PC-3 (cell line): ENCODE measurements at regions not wholly inside any gene's neighbourhood (a gene's known extent, or its start where the extent isn't known, plus 50 kb on each side); places are given as distances from the start of the nearest gene placed in this dataset.

Experiments
- ATAC-seq: fragments of 200-7000 bp; cut with Tn5 transposase; 2 replicates; pipeline ENCODE4 v1.9.1; 2020; ENCODE audit warnings: mild to moderate bottlenecking, moderate library complexity
- BruUV-seq: library from RNA; stranded (reverse); fragments of 400-500 nt; replicated peaks from 2 replicates; lab custom pipeline; 2021; lab: Mats Ljungman, UMichigan
- CTCF ChIA-PET: fragments of 300-600 bp; sonication (Branson Sonifier 250); formaldehyde crosslinking; loops from one replicate; lab custom pipeline; 2022; ENCODE audit warnings: antibody characterized with exemption; lab: Charles Lee
- POLR2A ChIA-PET: fragments of 300-600 bp; sonication (Branson Sonifier 250); formaldehyde crosslinking; loops from one replicate; lab custom pipeline; 2022; ENCODE audit warnings: antibody characterized with exemption; ENCODE audit not compliant: unreplicated experiment; lab: Charles Lee
- DNase-seq: peaks from one replicate; pipeline ENCODE4 v3.0.0-alpha.2; 2015
- H2AFZ ChIP-seq: fragments of 300-600 bp; sonication (generic); 2 replicates; pipeline ENCODE4 v1.6.0; 2016; ENCODE audit warnings: antibody characterized with exemption, low read length
- H3F3A ChIP-seq: fragments of 300-600 bp; sonication (generic); one replicate; pipeline ENCODE4 v1.6.0; 2017; ENCODE audit warnings: antibody characterized with exemption, low read length, control low read depth, mild to moderate bottlenecking; ENCODE audit not compliant: unreplicated experiment
- H3K27ac ChIP-seq: fragments of 300-600 bp; sonication (generic); 2 replicates; pipeline ENCODE4 v1.5.1; 2016; ENCODE audit warnings: mild to moderate bottlenecking, low read length
- H3K27me3 ChIP-seq: fragments of 300-600 bp; sonication (generic); 2 replicates; pipeline ENCODE4 v1.6.1; 2016; ENCODE audit warnings: low read length, mixed read lengths
- H3K36me3 ChIP-seq: fragments of 300-600 bp; sonication (generic); 2 replicates; pipeline ENCODE4 v1.6.1; 2016; ENCODE audit warnings: low read depth, mixed run types, low read length, mixed read lengths
- H3K4me1 ChIP-seq: fragments of 300-600 bp; sonication (generic); 2 replicates; pipeline ENCODE4 v1.5.1; 2016; ENCODE audit warnings: low read length; ENCODE audit not compliant: insufficient read depth
- H3K4me2 ChIP-seq: fragments of 300-600 bp; sonication (generic); 2 replicates; pipeline ENCODE4 v1.6.0; 2016; ENCODE audit warnings: low read length
- H3K4me3 ChIP-seq: fragments of 300-600 bp; sonication (generic); 2 replicates; pipeline ENCODE4 v1.5.1; 2016; ENCODE audit warnings: mild to moderate bottlenecking, low read length, mixed read lengths
- H3K79me2 ChIP-seq: fragments of 300-600 bp; sonication (generic); 2 replicates; pipeline ENCODE4 v1.6.1; 2017; ENCODE audit warnings: low read length, mixed read lengths
- H3K9ac ChIP-seq: fragments of 300-600 bp; sonication (generic); 2 replicates; pipeline ENCODE4 v1.6.0; 2016; ENCODE audit warnings: mild to moderate bottlenecking, low read length
- H3K9me2 ChIP-seq: fragments of 300-600 bp; sonication (generic); replicated peaks from 2 replicates; pipeline ENCODE4 v1.6.1; 2016; ENCODE audit warnings: mixed run types, low read length, mixed read lengths
- H3K9me3 ChIP-seq: fragments of 300-600 bp; sonication (generic); 2 replicates; pipeline ENCODE4 v1.6.1; 2016; ENCODE audit warnings: low read length, mixed read lengths
- H4K20me1 ChIP-seq: fragments of 300-600 bp; sonication (generic); 2 replicates; pipeline ENCODE4 v1.6.1; 2016; ENCODE audit warnings: low read length, mixed read lengths
- EZH2 ChIP-seq: fragments of 300-600 bp; sonication (generic); IDR thresholded peaks from one replicate; pipeline ENCODE4 v1.6.1; 2017; ENCODE audit warnings: antibody characterized with exemption, mild to moderate bottlenecking, low read length; ENCODE audit not compliant: unreplicated experiment
- EZH2phosphoT487 ChIP-seq: fragments of 300-600 bp; sonication (generic); IDR thresholded peaks from 2 replicates; pipeline ENCODE4 v1.6.1; 2018; ENCODE audit warnings: mild to moderate bottlenecking, antibody characterized with exemption, low read length, borderline replicate concordance
- intact Hi-C: fragments of 100-400 bp; cut with micrococcal nuclease; formaldehyde crosslinking; loops from 2 replicates; pipeline ENCODE4 v1.9.0; 2023
- TF ChIP-seq, protein P1 (sequence below): fragments of 300-600 bp; sonication (generic); conservative IDR thresholded peaks from 2 replicates; pipeline ENCODE4 v1.5.1; 2017; ENCODE audit warnings: antibody characterized with exemption, low read depth, mild to moderate bottlenecking, low read length

- H3K79me2 ChIP-seq: no peaks in the 10 kb centered on the region
- CTCF ChIA-PET: no interaction called here
- no peak overlapping the region for H3K4me3 ChIP-seq
- H3K4me2 ChIP-seq: no peak overlapping the region
- H3F3A ChIP-seq: no peaks in the 10 kb centered on the region
- no peaks in the 10 kb centered on the region for H3K9me2 ChIP-seq
- H3K9me3 ChIP-seq: no peaks in the 10 kb centered on the region
- no TSS peak for BruUV-seq
- POLR2A ChIA-PET: no interaction called here
- no peak overlapping the region for H3K9ac ChIP-seq
- no peak for ATAC-seq
- no peak overlapping the region for H2AFZ ChIP-seq
- no peaks in the 10 kb centered on the region for H3K27me3 ChIP-seq
- intact Hi-C loops: no loop called here
- H3K36me3 ChIP-seq: no peaks in the 10 kb centered on the region
- no peak overlapping the region for H3K27ac ChIP-seq
- no peaks in the 10 kb centered on the region for H3K4me1 ChIP-seq
- H4K20me1 ChIP-seq: no peaks in the 10 kb centered on the region
- TF ChIP-seq, protein P1, sequence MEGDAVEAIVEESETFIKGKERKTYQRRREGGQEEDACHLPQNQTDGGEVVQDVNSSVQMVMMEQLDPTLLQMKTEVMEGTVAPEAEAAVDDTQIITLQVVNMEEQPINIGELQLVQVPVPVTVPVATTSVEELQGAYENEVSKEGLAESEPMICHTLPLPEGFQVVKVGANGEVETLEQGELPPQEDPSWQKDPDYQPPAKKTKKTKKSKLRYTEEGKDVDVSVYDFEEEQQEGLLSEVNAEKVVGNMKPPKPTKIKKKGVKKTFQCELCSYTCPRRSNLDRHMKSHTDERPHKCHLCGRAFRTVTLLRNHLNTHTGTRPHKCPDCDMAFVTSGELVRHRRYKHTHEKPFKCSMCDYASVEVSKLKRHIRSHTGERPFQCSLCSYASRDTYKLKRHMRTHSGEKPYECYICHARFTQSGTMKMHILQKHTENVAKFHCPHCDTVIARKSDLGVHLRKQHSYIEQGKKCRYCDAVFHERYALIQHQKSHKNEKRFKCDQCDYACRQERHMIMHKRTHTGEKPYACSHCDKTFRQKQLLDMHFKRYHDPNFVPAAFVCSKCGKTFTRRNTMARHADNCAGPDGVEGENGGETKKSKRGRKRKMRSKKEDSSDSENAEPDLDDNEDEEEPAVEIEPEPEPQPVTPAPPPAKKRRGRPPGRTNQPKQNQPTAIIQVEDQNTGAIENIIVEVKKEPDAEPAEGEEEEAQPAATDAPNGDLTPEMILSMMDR: no peak
- no peak for TF ChIP-seq EZH2phosphoT487
- TF ChIP-seq EZH2: no peak
- DNase-seq: no peak
These were observed 125.1 kb upstream of the COL5A1 start for GRCh38 chr9:134516464-134516863.

- no peaks in the 10 kb centered on the region for H3F3A ChIP-seq
- H3K4me2 ChIP-seq: no peak overlapping the region
- intact Hi-C loops: no loop called here
- no peaks in the 10 kb centered on the region for H3K9me2 ChIP-seq
- no TSS peak for BruUV-seq
- H2AFZ ChIP-seq: no peak overlapping the region
- ChIA-PET CTCF (no interaction called here), POLR2A (interaction anchor here (0.6 kb wide), 1 partner anchor 73 kb away, joined by 3 read pairs; no protein-coding TSS in a partner anchor)
- no peaks in the 10 kb centered on the region for H3K4me1 ChIP-seq
- H3K27ac ChIP-seq: no peak overlapping the region
- no peaks in the 10 kb centered on the region for H3K9me3 ChIP-seq
- no peak overlapping the region for H3K4me3 ChIP-seq
- TF ChIP-seq EZH2phosphoT487 (no peak), EZH2 (no peak)
- TF ChIP-seq, protein P1: no peak
- H3K79me2 ChIP-seq: no peaks in the 10 kb centered on the region
- no peak overlapping the region for H3K9ac ChIP-seq
- ATAC-seq (no peak), DNase-seq (no peak)
- H4K20me1 ChIP-seq: no peaks in the 10 kb centered on the region
- H3K27me3 ChIP-seq: no peaks in the 10 kb centered on the region
- H3K36me3 ChIP-seq: no peaks in the 10 kb centered on the region
These were observed 124.4 kb upstream of the COL5A1 start for GRCh38 chr9:134517069-134517680.

GRCh38 chr9:134518004-134518606 is 123.5 kb upstream of the COL5A1 start:
- H3K36me3 ChIP-seq: no peaks in the 10 kb centered on the region
- no peaks in the 10 kb centered on the region for H3K27me3 ChIP-seq
- H2AFZ ChIP-seq: no peak overlapping the region
- H3K27ac ChIP-seq: no peak overlapping the region
- H3K9me3 ChIP-seq: no peaks in the 10 kb centered on the region
- TF ChIP-seq, protein P1: no peak
- TF ChIP-seq EZH2: no peak
- no peak for TF ChIP-seq EZH2phosphoT487
- no peaks in the 10 kb centered on the region for H3K79me2 ChIP-seq
- H4K20me1 ChIP-seq: no peaks in the 10 kb centered on the region
- no peak overlapping the region for H3K4me2 ChIP-seq
- H3K9me2 ChIP-seq: no peaks in the 10 kb centered on the region
- intact Hi-C loops: no loop called here
- DNase-seq (no peak), ATAC-seq (no peak)
- ChIA-PET POLR2A (no interaction called here), CTCF (no interaction called here)
- no peaks in the 10 kb centered on the region for H3K4me1 ChIP-seq
- H3F3A ChIP-seq: no peaks in the 10 kb centered on the region
- H3K9ac ChIP-seq: no peak overlapping the region
- BruUV-seq: no TSS peak
- H3K4me3 ChIP-seq: no peak overlapping the region
